RWPE2 (cell line): ENCODE measurements at regions not wholly inside any gene's neighbourhood (a gene's known extent, or its start where the extent isn't known, plus 50 kb on each side); places are given as distances from the start of the nearest gene placed in this dataset.

Experiments used
- ATAC-seq: fragments of 200-7000 bp; cut with Tn5 transposase; 3 replicates; pipeline ENCODE4 v1.9.1; 2021; ENCODE audit warnings: low read depth
- DNase-seq: peaks from one replicate; pipeline ENCODE4 v3.0.0-alpha.2; 2020; ENCODE audit warnings: low spot score
- H3K27ac ChIP-seq: fragments of 450-650 bp; 2 replicates; pipeline ENCODE4 v1.5.1; 2017; ENCODE audit warnings: mild to moderate bottlenecking; ENCODE audit not compliant: poor library complexity, severe bottlenecking
- H3K27me3 ChIP-seq: fragments of 250-450 bp; sonication (Bioruptor Pico); 2 replicates; pipeline ENCODE4 v1.5.1; 2021; ENCODE audit warnings: mild to moderate bottlenecking, moderate library complexity; ENCODE audit not compliant: insufficient read depth, poor library complexity, severe bottlenecking
- H3K36me3 ChIP-seq: fragments of 250-450 bp; sonication (Bioruptor Pico); 2 replicates; pipeline ENCODE4 v1.5.1; 2020; ENCODE audit warnings: low read depth, mild to moderate bottlenecking, moderate library complexity
- H3K4me1 ChIP-seq: fragments of 250-450 bp; sonication (Bioruptor Pico); 2 replicates; pipeline ENCODE4 v1.5.1; 2021; ENCODE audit warnings: mild to moderate bottlenecking, moderate library complexity; ENCODE audit not compliant: insufficient read depth, poor library complexity, severe bottlenecking
- H3K4me3 ChIP-seq: fragments of 250-450 bp; sonication (Bioruptor Pico); 2 replicates; pipeline ENCODE4 v1.5.1; 2021; ENCODE audit warnings: mild to moderate bottlenecking, moderate library complexity; ENCODE audit not compliant: severe bottlenecking
- H3K9me3 ChIP-seq: fragments of 250-450 bp; sonication (Bioruptor Pico); 2 replicates; pipeline ENCODE4 v1.5.1; 2021; ENCODE audit warnings: mild to moderate bottlenecking, moderate library complexity; ENCODE audit not compliant: severe bottlenecking
- CTCF ChIP-seq: fragments of 450-650 bp; IDR thresholded peaks from one replicate; pipeline ENCODE4 v1.5.1; 2017; ENCODE audit warnings: mild to moderate bottlenecking, moderate library complexity; ENCODE audit not compliant: poor library complexity, severe bottlenecking

GRCh38 chr2:220215785-220216184, 588.4 kb downstream of the SLC4A3 start:
- DNase-seq = no peak
- no peak for ATAC-seq
- Histone ChIP-seq H3K36me3 (no peaks in the 10 kb centered on the region), H3K4me3 (no peak overlapping the region), H3K27me3 (no peaks in the 10 kb centered on the region), H3K27ac (no peak overlapping the region), H3K9me3 (no peaks in the 10 kb centered on the region), H3K4me1 (peaks cover 17% of the 10 kb centered on the region)
- no peak for TF ChIP-seq CTCF

- Histone ChIP-seq H3K4me1 (peaks cover 22% of the 10 kb centered on the region), H3K27me3 (no peaks in the 10 kb centered on the region), H3K27ac (peak overlapping the region; percentile 67), H3K36me3 (no peaks in the 10 kb centered on the region), H3K4me3 (no peak overlapping the region), H3K9me3 (no peaks in the 10 kb centered on the region)
- ATAC-seq = peak; percentile 99
- peak; percentile 78 for DNase-seq
- no peak for TF ChIP-seq CTCF
Measured at GRCh38 chr2:220219371-220219770, 591.9 kb downstream of the SLC4A3 start.

GRCh38 chr2:220220009-220220408, 592.6 kb downstream of the SLC4A3 start:
- Histone ChIP-seq H3K27me3 (no peaks in the 10 kb centered on the region), H3K27ac (peak overlapping the region; percentile 67), H3K36me3 (no peaks in the 10 kb centered on the region), H3K9me3 (no peaks in the 10 kb centered on the region), H3K4me1 (peaks cover 28% of the 10 kb centered on the region), H3K4me3 (no peak overlapping the region)
- no peak for ATAC-seq
- TF ChIP-seq CTCF = no peak
- DNase-seq = no peak

- no peaks in the 10 kb centered on the region for H3K36me3 ChIP-seq
- DNase-seq (no peak), ATAC-seq (no peak)
- H3K9me3 ChIP-seq = no peaks in the 10 kb centered on the region
- no peak for TF ChIP-seq CTCF
- no peak overlapping the region for H3K27ac ChIP-seq
- peaks cover 46% of the 10 kb centered on the region for H3K4me1 ChIP-seq
- no peak overlapping the region for H3K4me3 ChIP-seq
- no peaks in the 10 kb centered on the region for H3K27me3 ChIP-seq
Measured at GRCh38 chr2:220221992-220222391, 594.6 kb downstream of the SLC4A3 start.

GRCh38 chr2:220224691-220225543, 597.5 kb downstream of the SLC4A3 start:
- no peak for DNase-seq

More at GRCh38 chr2:220224691-220225543, 597.5 kb downstream of the SLC4A3 start:
- Histone ChIP-seq H3K27ac (peak overlapping the region; percentile 80), H3K27me3 (no peaks in the 10 kb centered on the region), H3K9me3 (no peaks in the 10 kb centered on the region), H3K36me3 (no peaks in the 10 kb centered on the region), H3K4me3 (no peak overlapping the region), H3K4me1 (peaks cover 56% of the 10 kb centered on the region)
- TF ChIP-seq CTCF = no peak
- ATAC-seq = peak; percentile 68
